ENCODE measurements at regions not wholly inside any gene's neighbourhood (a gene's known extent, or its start where the extent isn't known, plus 50 kb on each side); places are given as distances from the start of the nearest gene placed in this dataset.

GRCh38 chr5:4411664-4412063 is 728.5 kb upstream of the ADAMTS16 start:
- Histone ChIP-seq H3K4me1 (ENCODE audit: insufficient read depth) (no peaks in the 10 kb centered on the region), H3K27me3 (no peaks in the 10 kb centered on the region), H3K36me3 (no peaks in the 10 kb centered on the region), H3K4me3 (no peak overlapping the region), H3K9me3 (no peaks in the 10 kb centered on the region), H3K27ac (no peak overlapping the region)
- TF ChIP-seq CTCF (IDR thresholded peaks at IDR 0.05) (no peak), EP300 (IDR thresholded peaks at IDR 0.05) (no peak), POLR2A (IDR thresholded peaks at IDR 0.05) (no peak)
- 73 to 82% (median 76%) methylated on average over 8 of the region's 8 CpGs for WGBS, 3 donors
- intact Hi-C loops (cut with DNase I): no loop called here
- DNase-seq: no peak

GRCh38 chr5:4413996-4414395 is 726.1 kb upstream of the ADAMTS16 start:
- Histone ChIP-seq H3K4me1 (ENCODE audit: insufficient read depth) (no peaks in the 10 kb centered on the region), H3K9me3 (no peaks in the 10 kb centered on the region), H3K36me3 (no peaks in the 10 kb centered on the region), H3K4me3 (no peak overlapping the region), H3K27ac (no peak overlapping the region), H3K27me3 (no peaks in the 10 kb centered on the region)
- intact Hi-C loops (cut with DNase I): no loop called here
- WGBS, 3 donors: 38 to 42% (median 38%) methylated on average over 8 of the region's 8 CpGs
- no peak for TF ChIP-seq EP300 (IDR thresholded peaks at IDR 0.05)
- no peak for DNase-seq

- DNase-seq: no peak
- Histone ChIP-seq H3K36me3 (no peaks in the 10 kb centered on the region), H3K4me3 (no peak overlapping the region), H3K9me3 (no peaks in the 10 kb centered on the region), H3K27ac (no peak overlapping the region), H3K4me1 (ENCODE audit: insufficient read depth) (no peaks in the 10 kb centered on the region), H3K27me3 (no peaks in the 10 kb centered on the region)
- TF ChIP-seq POLR2A (IDR thresholded peaks at IDR 0.05) (no peak), CTCF (IDR thresholded peaks at IDR 0.05) (no peak), EP300 (IDR thresholded peaks at IDR 0.05) (no peak)
- intact Hi-C loops (cut with DNase I): no loop called here
- WGBS, 3 donors: 9 to 27% (median 12%) methylated on average over 2 of the region's 2 CpGs
Observed at GRCh38 chr5:4418084-4418483, 722.0 kb upstream of the ADAMTS16 start.

- H3K27me3 ChIP-seq: no peaks in the 10 kb centered on the region
- no peaks in the 10 kb centered on the region for H3K4me1 ChIP-seq (ENCODE audit: insufficient read depth)
- DNase-seq: no peak
- no peak overlapping the region for H3K27ac ChIP-seq
- no peaks in the 10 kb centered on the region for H3K36me3 ChIP-seq
- WGBS, 3 donors: 49 to 66% (median 51%) methylated on average over 8 of the region's 8 CpGs
- intact Hi-C loops (cut with DNase I): no loop called here
- TF ChIP-seq CTCF (IDR thresholded peaks at IDR 0.05): no peak
- no peak for TF ChIP-seq EP300 (IDR thresholded peaks at IDR 0.05)
- no peaks in the 10 kb centered on the region for H3K9me3 ChIP-seq
- H3K4me3 ChIP-seq: no peak overlapping the region
Observed at GRCh38 chr5:4419281-4419680, 720.8 kb upstream of the ADAMTS16 start.

GRCh38 chr5:4420177-4420576 is 720.0 kb upstream of the ADAMTS16 start:
- WGBS, 3 donors: 87 to 92% (median 91%) methylated on average over 3 of the region's 3 CpGs
- intact Hi-C loops (cut with DNase I): no loop called here

More at GRCh38 chr5:4420177-4420576, 720.0 kb upstream of the ADAMTS16 start:
- Histone ChIP-seq H3K27ac (no peak overlapping the region), H3K9me3 (no peaks in the 10 kb centered on the region), H3K27me3 (no peaks in the 10 kb centered on the region), H3K36me3 (no peaks in the 10 kb centered on the region), H3K4me3 (no peak overlapping the region), H3K4me1 (ENCODE audit: insufficient read depth) (no peaks in the 10 kb centered on the region)
- DNase-seq: no peak
- TF ChIP-seq CTCF (IDR thresholded peaks at IDR 0.05) (no peak), POLR2A (IDR thresholded peaks at IDR 0.05) (no peak), EP300 (IDR thresholded peaks at IDR 0.05) (no peak)

Data from ovary (tissue), 7 donors.